ENCODE measurements at regions not wholly inside any gene's neighbourhood (a gene's known extent, or its start where the extent isn't known, plus 50 kb on each side); places are given as distances from the start of the nearest gene placed in this dataset.

DNA sequence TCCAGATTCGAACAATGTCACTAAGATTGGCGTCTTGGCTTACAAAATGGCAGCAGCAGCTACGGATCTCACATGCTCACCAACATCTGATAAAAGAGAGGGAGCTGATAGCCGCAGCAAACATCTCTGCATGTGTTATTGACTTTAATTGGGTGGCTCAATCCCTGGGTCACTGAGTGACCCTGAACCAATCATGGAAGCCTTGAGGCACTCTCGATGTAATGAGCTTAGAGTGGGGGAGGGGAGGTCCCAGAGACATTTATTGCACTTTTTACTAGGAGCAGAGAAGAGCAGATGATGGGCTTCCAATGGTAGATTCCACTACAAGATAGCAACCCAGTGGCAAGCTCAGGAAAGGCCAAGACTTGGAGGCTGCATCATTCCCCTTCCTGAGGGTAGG, 238.7 kb downstream of the BMP7 start:
- TF ChIP-seq POLR2A (IDR thresholded peaks at IDR 0.05) = no peak
- TF ChIP-seq, protein P1, sequence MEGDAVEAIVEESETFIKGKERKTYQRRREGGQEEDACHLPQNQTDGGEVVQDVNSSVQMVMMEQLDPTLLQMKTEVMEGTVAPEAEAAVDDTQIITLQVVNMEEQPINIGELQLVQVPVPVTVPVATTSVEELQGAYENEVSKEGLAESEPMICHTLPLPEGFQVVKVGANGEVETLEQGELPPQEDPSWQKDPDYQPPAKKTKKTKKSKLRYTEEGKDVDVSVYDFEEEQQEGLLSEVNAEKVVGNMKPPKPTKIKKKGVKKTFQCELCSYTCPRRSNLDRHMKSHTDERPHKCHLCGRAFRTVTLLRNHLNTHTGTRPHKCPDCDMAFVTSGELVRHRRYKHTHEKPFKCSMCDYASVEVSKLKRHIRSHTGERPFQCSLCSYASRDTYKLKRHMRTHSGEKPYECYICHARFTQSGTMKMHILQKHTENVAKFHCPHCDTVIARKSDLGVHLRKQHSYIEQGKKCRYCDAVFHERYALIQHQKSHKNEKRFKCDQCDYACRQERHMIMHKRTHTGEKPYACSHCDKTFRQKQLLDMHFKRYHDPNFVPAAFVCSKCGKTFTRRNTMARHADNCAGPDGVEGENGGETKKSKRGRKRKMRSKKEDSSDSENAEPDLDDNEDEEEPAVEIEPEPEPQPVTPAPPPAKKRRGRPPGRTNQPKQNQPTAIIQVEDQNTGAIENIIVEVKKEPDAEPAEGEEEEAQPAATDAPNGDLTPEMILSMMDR (IDR thresholded peaks at IDR 0.05) = no peak
